ENCODE measurements at regions not wholly inside any gene's neighbourhood (a gene's known extent, or its start where the extent isn't known, plus 50 kb on each side); places are given as distances from the start of the nearest gene placed in this dataset.

DNA sequence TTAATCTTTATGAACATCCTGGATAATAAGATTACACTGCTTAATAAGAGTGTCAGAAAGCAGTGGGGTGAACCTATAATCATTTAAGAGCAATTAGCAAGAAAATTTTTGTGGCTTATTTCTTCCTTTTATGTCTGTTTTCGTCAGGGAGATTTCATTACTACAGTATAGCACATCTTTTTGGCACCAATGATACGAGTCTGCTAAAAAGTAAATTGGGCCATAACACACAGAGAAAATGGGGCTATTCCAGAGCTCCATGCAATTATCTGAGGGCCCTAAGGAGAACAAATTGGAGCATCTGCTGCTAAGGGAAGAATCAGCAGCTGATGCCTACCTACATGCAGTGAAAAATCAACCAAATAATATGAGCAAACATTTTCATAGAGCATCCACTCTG lies 330.3 kb upstream of the NCAM2 start:
- no peak for DNase-seq (ENCODE audit: low read depth in 4 of 4, low spot score in 1 of 4)

GRCh38 chr21:20685475-20685874 lies 312.7 kb upstream of the NCAM2 start:
- DNase-seq (ENCODE audit: low read depth in 4 of 4, low spot score in 1 of 4) = no peak

GRCh38 chr21:20698585-20698984 lies 299.6 kb upstream of the NCAM2 start:
- DNase-seq (ENCODE audit: low read depth in 4 of 4, low spot score in 1 of 4) = no peak

GRCh38 chr21:20701235-20701634 lies 297.0 kb upstream of the NCAM2 start:
- no peak for DNase-seq (ENCODE audit: low read depth in 4 of 4, low spot score in 1 of 4)

DNA sequence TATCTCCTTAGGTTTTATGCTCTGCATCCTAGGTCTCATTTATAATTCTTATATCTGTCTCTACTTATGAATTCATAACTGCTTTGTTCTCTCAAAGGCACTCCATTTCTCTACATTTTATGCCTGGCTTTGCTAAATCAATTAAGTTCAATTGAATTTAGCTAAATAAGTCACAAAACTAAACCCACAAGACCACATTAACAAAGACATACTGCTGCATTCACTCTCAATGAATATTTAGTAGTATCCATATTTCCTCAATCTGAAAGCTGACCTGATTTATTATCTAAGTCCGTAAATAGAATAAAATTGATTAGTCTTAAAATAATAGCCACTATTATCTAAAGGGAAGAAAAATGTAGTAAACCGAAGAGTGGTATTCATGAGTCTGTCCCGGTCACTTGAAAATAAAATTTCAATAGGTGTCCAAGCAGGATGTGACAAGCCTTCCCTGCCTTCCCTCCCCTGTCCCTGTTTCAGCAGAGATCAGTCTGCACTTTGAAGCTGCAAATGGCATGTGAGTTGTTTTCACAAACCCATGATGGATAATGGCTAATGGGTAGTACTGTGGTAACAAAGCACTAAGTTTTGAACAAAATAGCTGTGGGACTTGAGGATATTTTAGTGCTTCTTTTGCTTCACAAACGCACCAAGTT lies 295.0 kb upstream of the NCAM2 start:
- no peak for DNase-seq (ENCODE audit: low read depth in 4 of 4, low spot score in 1 of 4)

DNA sequence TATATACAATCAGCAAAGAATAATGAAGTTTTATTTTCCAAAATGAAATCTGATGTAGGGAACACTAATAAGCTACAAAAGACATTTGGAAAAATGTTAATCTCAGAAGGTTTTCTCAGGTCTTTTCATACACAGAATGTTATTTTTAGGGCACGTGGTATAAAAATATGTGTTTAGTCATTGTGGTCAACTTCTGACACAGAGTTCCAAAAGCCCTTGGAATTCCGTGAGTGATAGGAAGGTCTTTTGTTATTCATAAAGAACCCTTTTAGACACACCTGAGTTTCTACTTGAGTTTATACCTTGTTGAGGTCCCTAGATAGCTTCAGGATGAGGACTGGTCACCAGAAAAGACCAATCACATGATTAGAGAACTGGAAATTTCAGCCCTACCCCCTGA lies 277.6 kb upstream of the NCAM2 start:
- no peak for DNase-seq (ENCODE audit: low read depth in 4 of 4, low spot score in 1 of 4)

DNA sequence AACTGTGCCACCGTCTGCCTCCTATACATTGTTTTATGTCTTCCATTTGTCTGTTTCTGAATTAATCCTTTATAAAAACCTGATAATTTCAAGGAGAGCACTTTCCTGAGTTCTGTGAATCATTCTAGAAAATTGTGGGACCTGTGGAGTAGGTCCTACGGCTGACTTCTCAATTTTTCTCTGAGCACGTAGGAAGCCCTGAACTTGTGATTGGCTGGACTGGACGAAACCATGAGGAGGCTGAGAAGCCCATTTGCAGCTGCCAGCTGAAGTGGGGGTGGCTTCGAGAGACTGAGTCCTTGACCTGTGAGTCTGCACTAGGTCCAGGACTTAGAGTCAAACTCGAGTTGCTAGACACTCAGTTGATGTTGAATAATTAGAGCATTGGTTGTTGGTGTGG lies 277.1 kb upstream of the NCAM2 start:
- DNase-seq (ENCODE audit: low read depth in 4 of 4, low spot score in 1 of 4) = no peak

DNA sequence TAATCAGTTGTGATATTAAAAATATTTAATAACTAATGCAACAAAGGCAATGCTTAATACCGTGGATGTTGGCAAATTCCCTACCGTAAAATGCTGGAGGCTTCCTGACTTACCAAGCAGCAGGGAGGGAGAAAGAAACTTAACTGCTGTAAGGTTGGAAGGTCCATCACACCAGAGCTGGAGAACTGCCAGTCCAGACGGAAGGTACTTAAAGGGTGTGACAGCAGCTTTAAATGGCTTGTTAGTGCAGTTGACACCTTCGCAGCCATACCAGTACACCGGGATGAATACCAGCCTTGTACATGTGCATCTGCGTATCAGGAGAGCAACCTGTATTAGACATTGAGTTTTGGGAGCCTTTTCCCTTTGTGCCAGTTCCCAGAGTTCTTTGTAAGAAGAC lies 269.5 kb upstream of the NCAM2 start:
- no peak for DNase-seq (ENCODE audit: low read depth in 4 of 4, low spot score in 1 of 4)

GRCh38 chr21:20729376-20729775 lies 268.8 kb upstream of the NCAM2 start:
- DNase-seq (ENCODE audit: low read depth in 4 of 4, low spot score in 1 of 4) = no peak

- no peak for DNase-seq (ENCODE audit: low read depth in 4 of 4, low spot score in 1 of 4)
These were observed 267.8 kb upstream of the NCAM2 start for GRCh38 chr21:20730441-20730840.

DNA sequence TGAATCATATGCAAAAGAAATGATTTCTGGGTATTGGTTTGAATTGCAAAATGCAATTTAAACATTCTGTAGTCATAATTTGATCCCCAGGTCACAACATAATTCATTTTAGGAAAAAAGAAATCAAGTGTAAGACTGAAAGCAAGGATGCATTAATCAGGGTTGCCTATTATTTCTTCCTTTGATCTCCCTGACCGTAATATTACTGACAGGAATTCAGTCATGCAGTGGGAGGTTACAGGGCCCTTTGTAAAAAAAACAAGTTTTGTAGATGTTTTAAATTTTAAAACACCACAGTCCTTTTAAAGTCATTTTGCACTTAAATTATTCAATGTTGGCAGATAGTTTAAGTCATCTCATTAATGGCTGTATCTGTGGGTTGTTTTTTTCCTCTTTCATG lies 263.0 kb upstream of the NCAM2 start:
- DNase-seq (ENCODE audit: low read depth in 4 of 4, low spot score in 1 of 4) = no peak

GRCh38 chr21:20737227-20737913 lies 260.8 kb upstream of the NCAM2 start:
- DNase-seq (ENCODE audit: low read depth in 4 of 4, low spot score in 1 of 4) = no peak

- no peak for DNase-seq (ENCODE audit: low read depth in 4 of 4, low spot score in 1 of 4)
These were observed 258.8 kb upstream of the NCAM2 start for GRCh38 chr21:20739421-20739820.

GRCh38 chr21:20741445-20741844 lies 256.8 kb upstream of the NCAM2 start:
- DNase-seq (ENCODE audit: low read depth in 4 of 4, low spot score in 1 of 4) = no peak

DNA sequence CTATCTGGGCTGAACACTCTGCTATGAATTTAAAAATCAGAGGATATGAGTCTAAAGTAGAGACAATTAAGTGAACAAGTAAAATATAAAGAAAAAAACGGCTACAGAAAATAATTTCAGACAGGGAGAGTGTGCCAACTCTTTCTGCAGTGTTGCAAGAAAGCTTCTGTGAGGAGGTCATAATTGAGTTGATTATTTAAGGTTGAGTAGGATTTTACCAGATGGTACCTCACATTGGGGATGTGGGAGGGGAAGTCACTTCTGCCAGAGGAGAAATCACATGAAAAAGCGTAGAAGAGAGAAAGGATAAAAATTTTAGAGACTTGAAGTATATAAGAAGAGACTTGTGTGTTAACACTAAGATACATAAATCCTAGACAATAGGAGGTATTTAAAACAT lies 238.0 kb upstream of the NCAM2 start:
- no peak for DNase-seq (ENCODE audit: low read depth in 4 of 4, low spot score in 1 of 4)

- DNase-seq (ENCODE audit: low read depth in 4 of 4, low spot score in 1 of 4) = no peak
These were observed 223.5 kb upstream of the NCAM2 start for GRCh38 chr21:20774737-20775136.

DNA sequence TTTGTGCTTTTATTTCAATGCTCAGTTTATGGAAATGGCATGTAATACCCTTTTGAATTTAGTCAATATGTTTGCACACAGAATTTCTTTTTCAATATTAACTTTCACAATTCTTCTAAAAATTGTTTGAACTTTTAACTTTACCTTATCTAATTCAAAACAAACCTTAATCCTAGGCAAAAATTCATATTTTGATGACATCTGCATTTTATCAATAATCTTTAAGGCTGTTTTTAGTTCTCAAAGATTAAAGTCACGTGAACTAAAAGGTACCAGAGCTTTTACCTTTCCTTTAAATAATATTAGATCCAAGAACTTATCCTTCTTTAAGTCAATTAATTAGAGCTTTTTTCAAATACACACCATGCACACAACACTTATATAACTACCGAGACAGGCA lies 218.9 kb upstream of the NCAM2 start:
- no peak for DNase-seq (ENCODE audit: low read depth in 4 of 4, low spot score in 1 of 4)

GRCh38 chr21:20783611-20784010 lies 214.6 kb upstream of the NCAM2 start:
- DNase-seq (ENCODE audit: low read depth in 4 of 4, low spot score in 1 of 4) = no peak

GRCh38 chr21:20789729-20790500 lies 208.3 kb upstream of the NCAM2 start:
- DNase-seq (ENCODE audit: low read depth in 4 of 4, low spot score in 1 of 4) = no peak

DNA sequence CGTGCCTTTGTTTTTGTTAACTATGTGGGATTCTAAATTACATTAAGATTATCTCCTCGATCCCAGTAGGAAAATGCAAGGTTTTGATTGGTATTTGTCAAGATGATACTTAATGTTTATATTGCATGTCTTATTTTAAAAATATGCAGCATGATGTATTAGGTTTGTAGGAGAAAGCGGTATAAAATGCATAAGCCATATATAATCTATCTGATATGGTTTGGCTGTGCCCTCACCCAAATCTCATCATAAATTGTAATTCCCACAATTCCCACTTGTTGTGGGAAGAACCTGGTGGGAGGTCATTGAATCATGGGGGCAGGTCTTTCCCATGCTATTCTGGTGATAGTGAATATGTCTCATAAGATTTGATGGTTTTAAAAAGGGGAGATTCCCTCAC lies 198.1 kb upstream of the NCAM2 start:
- no peak for DNase-seq (ENCODE audit: low read depth in 4 of 4, low spot score in 1 of 4)

DNA sequence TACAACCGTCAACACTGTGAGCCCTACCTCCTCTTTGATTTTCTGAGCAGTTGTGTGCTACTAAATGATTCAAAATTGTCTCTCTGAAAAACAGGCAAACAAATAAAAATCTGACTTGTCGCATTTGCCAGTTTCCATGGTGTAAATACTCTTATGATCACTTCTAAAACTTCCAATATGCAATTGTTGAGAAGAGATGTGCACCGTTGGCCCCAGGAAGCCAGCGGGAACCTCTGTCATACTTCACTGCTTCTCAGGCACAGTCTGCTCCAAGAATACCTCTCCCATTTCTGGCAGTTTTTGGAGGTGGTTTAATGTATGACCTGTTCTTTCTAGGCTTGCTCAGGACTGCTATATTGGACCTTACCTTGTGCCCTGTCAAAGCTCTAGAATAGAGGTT lies 196.0 kb upstream of the NCAM2 start:
- no peak for DNase-seq (ENCODE audit: low read depth in 4 of 4, low spot score in 1 of 4)

DNA sequence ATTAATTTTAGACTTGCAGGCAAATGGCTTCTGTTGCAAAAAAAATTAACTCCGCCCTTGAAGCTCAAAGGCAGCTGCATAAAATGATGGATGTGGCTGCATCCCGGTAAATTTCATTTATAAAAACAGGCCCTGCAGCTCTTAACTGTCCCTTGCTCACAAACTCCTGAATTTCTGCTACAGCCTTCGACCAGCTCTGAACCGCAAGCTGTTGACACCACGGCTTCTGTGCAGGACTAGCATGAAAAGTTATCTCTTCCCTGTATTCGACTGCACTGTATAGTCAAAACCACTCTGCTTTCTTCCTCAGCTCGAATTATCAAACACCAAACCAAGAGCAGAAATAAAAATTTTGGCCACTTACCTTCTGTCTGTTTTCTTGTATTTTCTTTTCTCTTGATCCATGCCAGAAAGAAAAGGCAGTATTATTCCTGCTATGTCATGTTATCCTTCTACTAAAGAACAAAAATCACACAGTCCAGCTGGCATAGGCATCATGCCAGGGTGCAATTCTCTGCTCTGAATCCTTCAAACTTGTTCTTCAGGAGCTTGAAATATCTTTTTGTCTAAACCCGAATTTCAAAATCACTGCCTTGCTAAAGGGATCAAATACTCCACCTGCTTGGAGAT lies 195.5 kb upstream of the NCAM2 start:
- DNase-seq (ENCODE audit: low read depth in 4 of 4, low spot score in 1 of 4) = no peak

All from stimulated activated CD4-positive, alpha-beta T cell treated with anti-CD3 and anti-CD28 coated beads, Interleukin-1b, Interleukin-23, amount 100 ng/mL, for 24 hours (primary cell).